Peyer's patch (tissue), 4 donors: ENCODE measurements at regions not wholly inside any gene's neighbourhood (a gene's known extent, or its start where the extent isn't known, plus 50 kb on each side); places are given as distances from the start of the nearest gene placed in this dataset.

ENCODE experiments used
- DNase-seq, 3 donors: peaks; one replicate each; pipeline ENCODE4 v3.0.0-alpha.2; 2017 to 2019
- H3K27ac ChIP-seq, 4 donors: fragments of 200-600 bp; sonication (generic); one replicate each; pipeline ENCODE4 v1.5.1; 2016 to 2019
- H3K27me3 ChIP-seq, 2 donors: fragments of 200-600 bp; sonication (generic); one replicate each; pipeline ENCODE4 v1.5.1; 2019
- H3K36me3 ChIP-seq, 3 donors: fragments of 200-600 bp; sonication (generic); one replicate each; pipeline ENCODE4 v1.5.1; 2016 to 2019
- H3K4me1 ChIP-seq, 4 donors: fragments of 200-600 bp; sonication (generic); one replicate each; pipeline ENCODE4 v1.5.1; 2016 to 2019
- H3K4me3 ChIP-seq, 4 donors: fragments of 200-600 bp; sonication (generic); 1 replicate in 3 of 4; 2 replicates in 1 of 4; pipeline ENCODE4 v1.5.1; 2016 to 2019; ENCODE audit warnings: mild to moderate bottlenecking in 1 of 4
- H3K9me3 ChIP-seq, 4 donors: fragments of 200-600 bp; sonication (generic); one replicate each; pipeline ENCODE4 v1.5.1; 2016 to 2019; ENCODE audit warnings: mild to moderate bottlenecking in 1 of 4
- CTCF ChIP-seq, 6 experiments: fragments of 450-650 bp in 4 of 6; fragments of 200-600 bp in 2 of 6; sonication (generic) in 1 of 6; IDR thresholded peaks; one replicate each; pipeline ENCODE4 v1.5.1; 2017 to 2019; ENCODE audit warnings: antibody characterized with exemption in 6 of 6, mild to moderate bottlenecking in 3 of 6, moderate library complexity in 1 of 6
- POLR2A ChIP-seq, 2 donors: fragments of 450-650 bp; IDR thresholded peaks; one replicate each; pipeline ENCODE4 v1.5.1; 2017; ENCODE audit warnings: antibody characterized with exemption in 2 of 2, mild to moderate bottlenecking in 2 of 2, moderate library complexity in 2 of 2

- TF ChIP-seq CTCF (IDR thresholded peaks at IDR 0.05) (no peak), POLR2A (IDR thresholded peaks at IDR 0.05) (no peak)
- H3K9me3 ChIP-seq = no peaks in the 10 kb centered on the region
- peaks cover 0 to 13% (median 0%) of the 10 kb centered on the region in 4 donors for H3K4me1 ChIP-seq
- DNase-seq = no peak
- no peak overlapping the region for H3K27ac ChIP-seq
- no peak overlapping the region for H3K4me3 ChIP-seq
- H3K36me3 ChIP-seq = no peaks in the 10 kb centered on the region
- H3K27me3 ChIP-seq = no peaks in the 10 kb centered on the region
Observed at GRCh38 chr2:100193291-100193710, 50.9 kb upstream of the AFF3 start.

GRCh38 chr2:100192825-100193224 is 50.4 kb upstream of the AFF3 start:
- Histone ChIP-seq H3K36me3 (no peaks in the 10 kb centered on the region), H3K27me3 (no peaks in the 10 kb centered on the region), H3K27ac (no peak overlapping the region), H3K9me3 (no peaks in the 10 kb centered on the region), H3K4me3 (no peak overlapping the region), H3K4me1 (peaks cover 0 to 8% (median 0%) of the 10 kb centered on the region in 4 donors)
- no peak for TF ChIP-seq POLR2A (IDR thresholded peaks at IDR 0.05)
- TF ChIP-seq CTCF (IDR thresholded peaks at IDR 0.05) = no peak
- no peak for DNase-seq

- TF ChIP-seq POLR2A (IDR thresholded peaks at IDR 0.05) = no peak
- no peak for TF ChIP-seq CTCF (IDR thresholded peaks at IDR 0.05)
- no peaks in the 10 kb centered on the region for H3K27me3 ChIP-seq
- H3K27ac ChIP-seq = no peak overlapping the region
- no peak for DNase-seq
- peaks cover 0 to 3% (median 0%) of the 10 kb centered on the region in 4 donors for H3K4me1 ChIP-seq
- no peaks in the 10 kb centered on the region for H3K36me3 ChIP-seq
- no peak overlapping the region for H3K4me3 ChIP-seq
- no peaks in the 10 kb centered on the region for H3K9me3 ChIP-seq
Observed at GRCh38 chr2:100192300-100192699, 49.9 kb upstream of the AFF3 start.
